Panc1 (cell line): ENCODE measurements at regions not wholly inside any gene's neighbourhood (a gene's known extent, or its start where the extent isn't known, plus 50 kb on each side); places are given as distances from the start of the nearest gene placed in this dataset.

Experiments used
- ATAC-seq: fragments of 200-7000 bp; cut with Tn5 transposase; 2 replicates; pipeline ENCODE4 v1.9.1; 2020; ENCODE audit warnings: mild to moderate bottlenecking, moderate library complexity
- BruUV-seq: library from RNA; stranded (reverse); fragments of 400-500 nt; replicated peaks from 2 replicates; lab custom pipeline; 2021; lab: Mats Ljungman, UMichigan
- CTCF ChIA-PET: fragments of 300-600 bp; sonication (Branson Sonifier 250); formaldehyde crosslinking; loops from one replicate; lab custom pipeline; 2022; ENCODE audit warnings: antibody characterized with exemption; lab: Charles Lee
- POLR2A ChIA-PET: fragments of 300-600 bp; sonication (Branson Sonifier 250); formaldehyde crosslinking; loops from one replicate; lab custom pipeline; 2022; ENCODE audit warnings: antibody characterized with exemption; lab: Charles Lee
- DNase-seq: peaks from one replicate; pipeline ENCODE4 v3.0.0-alpha.2; 2010; ENCODE audit warnings: low read depth, low spot score
- H3K27ac ChIP-seq: 2 replicates; pipeline ENCODE4 v1.5.1; 2011; ENCODE audit warnings: mild to moderate bottlenecking, low read length, inconsistent platforms
- H3K27me3 ChIP-seq: fragments of 200-500 bp; sonication (Bioruptor generic); 2 replicates; pipeline ENCODE4 v1.6.0; 2014; ENCODE audit warnings: low read length, inconsistent platforms; ENCODE audit not compliant: control insufficient read depth, insufficient read depth
- H3K36me3 ChIP-seq: fragments of 200-500 bp; sonication (Bioruptor generic); 2 replicates; pipeline ENCODE4 v1.5.1; 2014; ENCODE audit warnings: inconsistent platforms, mild to moderate bottlenecking, low read length, moderate library complexity; ENCODE audit not compliant: control insufficient read depth, insufficient read depth
- H3K4me1 ChIP-seq: 2 replicates; pipeline ENCODE4 v1.5.1; 2011; ENCODE audit warnings: inconsistent platforms, mild to moderate bottlenecking, low read length, moderate library complexity; ENCODE audit not compliant: control insufficient read depth, insufficient read depth
- H3K4me3 ChIP-seq, 2 experiments: 2 replicates each; pipeline ENCODE4 v1.5.1; 2011 to 2012; ENCODE audit warnings: low read depth in 2 of 2, low read length in 2 of 2, mild to moderate bottlenecking in 2 of 2, inconsistent platforms in 1 of 2, moderate library complexity in 1 of 2
- H3K9me3 ChIP-seq: fragments of 200-500 bp; sonication (Bioruptor generic); 2 replicates; pipeline ENCODE4 v1.5.1; 2014; ENCODE audit warnings: low read depth, mild to moderate bottlenecking, inconsistent platforms, low read length, moderate library complexity; ENCODE audit not compliant: control insufficient read depth, insufficient read depth
- CTCF ChIP-seq: fragments of 450-650 bp; IDR thresholded peaks from 2 replicates; pipeline ENCODE4 v1.5.1; 2017; ENCODE audit warnings: mild to moderate bottlenecking
- POLR2AphosphoS5 ChIP-seq: IDR thresholded peaks from 2 replicates; pipeline ENCODE4 v1.6.1; 2012; ENCODE audit warnings: mild to moderate bottlenecking, low read depth, low read length, moderate library complexity
- REST ChIP-seq, 2 experiments: IDR thresholded peaks; 2 replicates each; pipeline ENCODE4 v1.6.1; 2011 to 2012; ENCODE audit warnings: low read depth in 2 of 2, control low read depth in 1 of 2, low read length in 1 of 2, mild to moderate bottlenecking in 1 of 2, moderate library complexity in 1 of 2; ENCODE audit not compliant: insufficient read depth in 1 of 2
- SIN3A ChIP-seq: IDR thresholded peaks from 2 replicates; pipeline ENCODE4 v1.6.1; 2012; ENCODE audit warnings: low read depth, mild to moderate bottlenecking, low read length, moderate library complexity, borderline replicate concordance; ENCODE audit not compliant: insufficient read depth
- TCF7L2 ChIP-seq: IDR thresholded peaks from 2 replicates; pipeline ENCODE4 v1.6.1; 2011; ENCODE audit warnings: mild to moderate bottlenecking, low read depth, low read length, inconsistent platforms
- in situ Hi-C: cut with HindIII; loops from 2 replicates; pipeline ENCODE4 v1.10.0; 2016; ENCODE audit warnings: low sequenced_read_pairs, low pct_unique_long_range_greater_than_20kb
- intact Hi-C: fragments of 100-400 bp; cut with micrococcal nuclease; formaldehyde crosslinking; loops from one replicate; pipeline ENCODE4 v1.10.0; 2022; ENCODE audit not compliant: unreplicated experiment

GRCh38 chr9:78149702-78150291 lies 86.1 kb upstream of the CEP78 start:
- no peaks in the 10 kb centered on the region for H3K9me3 ChIP-seq
- in situ Hi-C loops, result no loop called here
- ChIA-PET CTCF (no interaction called here), POLR2A (no interaction called here)
- H3K4me1 ChIP-seq, result no peaks in the 10 kb centered on the region
- no peaks in the 10 kb centered on the region for H3K36me3 ChIP-seq
- no peak for TF ChIP-seq TCF7L2
- no peak for TF ChIP-seq REST (IDR thresholded peaks at IDR 0.05; ENCODE audit: insufficient read depth in 1 of 2, low read depth in 2 of 2, low read length in 1 of 2)
- no peak for TF ChIP-seq POLR2AphosphoS5
- no peak for TF ChIP-seq CTCF
- no peak for TF ChIP-seq SIN3A
- DNase-seq (no peak), ATAC-seq (no peak)
- no TSS peak for BruUV-seq
- H3K27ac ChIP-seq, result no peak overlapping the region
- H3K4me3 ChIP-seq, result no peak overlapping the region
- intact Hi-C loops, result no loop called here
- H3K27me3 ChIP-seq, result no peaks in the 10 kb centered on the region

GRCh38 chr9:78146241-78146640 lies 89.6 kb upstream of the CEP78 start:
- intact Hi-C loops, result no loop called here
- no peak for DNase-seq
- H3K4me1 ChIP-seq, result no peaks in the 10 kb centered on the region
- no peak overlapping the region for H3K4me3 ChIP-seq
- H3K27ac ChIP-seq, result no peak overlapping the region
- in situ Hi-C loops, result no loop called here
- no peak for ATAC-seq
- POLR2A ChIA-PET, result no interaction called here
- BruUV-seq, result no TSS peak
- TF ChIP-seq POLR2AphosphoS5 (no peak), REST (IDR thresholded peaks at IDR 0.05; ENCODE audit: insufficient read depth in 1 of 2, low read depth in 2 of 2, low read length in 1 of 2) (no peak), SIN3A (no peak)
- no peaks in the 10 kb centered on the region for H3K27me3 ChIP-seq
- H3K9me3 ChIP-seq, result no peaks in the 10 kb centered on the region
- CTCF ChIA-PET, result no interaction called here
- H3K36me3 ChIP-seq, result no peaks in the 10 kb centered on the region
